K562 (cell line): ENCODE measurements at regions not wholly inside any gene's neighbourhood (a gene's known extent, or its start where the extent isn't known, plus 50 kb on each side); places are given as distances from the start of the nearest gene placed in this dataset.

Experiments used
- ASH1L ChIP-seq: fragments of 450-650 bp; IDR thresholded peaks from 2 replicates; pipeline ENCODE4 v1.6.1; 2018; ENCODE audit warnings: borderline replicate concordance, mild to moderate bottlenecking, low read depth; ENCODE audit not compliant: partially characterized antibody
- CBFA2T2 ChIP-seq: fragments of 450-650 bp; conservative IDR thresholded peaks from 2 replicates; pipeline ENCODE4 v1.6.1; 2017; ENCODE audit warnings: mild to moderate bottlenecking
- HDAC3 ChIP-seq: fragments of 450-650 bp; IDR thresholded peaks from 2 replicates; pipeline ENCODE4 v1.6.1; 2018; ENCODE audit warnings: borderline replicate concordance, mild to moderate bottlenecking, moderate library complexity; ENCODE audit not compliant: partially characterized antibody
- MECOM ChIP-seq: fragments of 250-450 bp; sonication (Bioruptor Pico); IDR thresholded peaks from 2 replicates; pipeline ENCODE4 v1.8.0; 2022; ENCODE audit warnings: inconsistent platforms
- MYNN ChIP-seq, 2 experiments: sonication (generic); formaldehyde crosslinking in 1 of 2; IDR thresholded peaks; 2 replicates each; pipeline versions ENCODE4 v1.5.0 to v1.6.1; 2016 to 2020; ENCODE audit warnings: antibody characterized with exemption in 1 of 2, missing genetic modification reagents in 1 of 2
- TBL1XR1 ChIP-seq, 2 experiments: IDR thresholded peaks; 2 replicates each; pipeline ENCODE4 v1.6.1; 2012; ENCODE audit warnings: improper control_type of control experiment in 2 of 2, low read length in 2 of 2, mild to moderate bottlenecking in 1 of 2
- TF ChIP-seq, protein P1 (sequence below): sonication (generic); formaldehyde crosslinking; IDR thresholded peaks from 2 replicates; pipeline ENCODE4 v1.8.1; 2023; ENCODE audit warnings: mild to moderate bottlenecking, missing genetic modification reagents
- TF ChIP-seq, protein P2 (sequence below): fragments of 450-650 bp; IDR thresholded peaks from one replicate; pipeline ENCODE4 v1.6.1; 2018; ENCODE audit warnings: mild to moderate bottlenecking, moderate library complexity; ENCODE audit not compliant: partially characterized antibody
- TF ChIP-seq, protein P3 (sequence below), 2 experiments: IDR thresholded peaks in 1 of 2; conservative IDR thresholded peaks in 1 of 2; 2 replicates each; pipeline ENCODE4 v1.6.1; 2016; ENCODE audit warnings: low read depth in 2 of 2, mild to moderate bottlenecking in 1 of 2, missing compliant biosample characterization in 1 of 2, missing genetic modification characterization in 1 of 2, moderate library complexity in 1 of 2

DNA sequence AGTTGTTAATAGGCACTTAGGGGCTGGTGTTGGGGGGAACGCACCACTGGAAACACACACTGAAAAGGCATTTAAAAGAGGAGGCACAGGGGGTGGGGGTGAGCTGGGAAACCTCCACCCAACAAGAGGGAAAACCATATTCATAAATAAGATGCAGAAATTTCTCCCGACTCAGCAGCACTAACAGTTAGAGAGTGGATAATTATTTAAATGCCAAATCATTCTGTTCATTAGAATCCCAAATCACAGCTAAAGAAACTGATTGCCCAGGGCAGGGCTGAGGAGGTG, 60.7 kb upstream of the FAM222A start (continued):
- TF ChIP-seq TBL1XR1 (IDR thresholded peaks at IDR 0.05; ENCODE audit: low read length in 2 of 2) (no peak), ASH1L (no peak), MYNN (IDR thresholded peaks at IDR 0.05) (no peak), MYNN (CRISPR knock-in tag; IDR thresholded peaks at IDR 0.05) (no peak), CBFA2T2 (no peak), MECOM (CRISPR knock-in tag) (no peak), HDAC3 (no peak)
- TF ChIP-seq, protein P1, sequence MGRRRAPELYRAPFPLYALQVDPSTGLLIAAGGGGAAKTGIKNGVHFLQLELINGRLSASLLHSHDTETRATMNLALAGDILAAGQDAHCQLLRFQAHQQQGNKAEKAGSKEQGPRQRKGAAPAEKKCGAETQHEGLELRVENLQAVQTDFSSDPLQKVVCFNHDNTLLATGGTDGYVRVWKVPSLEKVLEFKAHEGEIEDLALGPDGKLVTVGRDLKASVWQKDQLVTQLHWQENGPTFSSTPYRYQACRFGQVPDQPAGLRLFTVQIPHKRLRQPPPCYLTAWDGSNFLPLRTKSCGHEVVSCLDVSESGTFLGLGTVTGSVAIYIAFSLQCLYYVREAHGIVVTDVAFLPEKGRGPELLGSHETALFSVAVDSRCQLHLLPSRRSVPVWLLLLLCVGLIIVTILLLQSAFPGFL (CRISPR knock-in tag): no peak
- TF ChIP-seq, protein P2, sequence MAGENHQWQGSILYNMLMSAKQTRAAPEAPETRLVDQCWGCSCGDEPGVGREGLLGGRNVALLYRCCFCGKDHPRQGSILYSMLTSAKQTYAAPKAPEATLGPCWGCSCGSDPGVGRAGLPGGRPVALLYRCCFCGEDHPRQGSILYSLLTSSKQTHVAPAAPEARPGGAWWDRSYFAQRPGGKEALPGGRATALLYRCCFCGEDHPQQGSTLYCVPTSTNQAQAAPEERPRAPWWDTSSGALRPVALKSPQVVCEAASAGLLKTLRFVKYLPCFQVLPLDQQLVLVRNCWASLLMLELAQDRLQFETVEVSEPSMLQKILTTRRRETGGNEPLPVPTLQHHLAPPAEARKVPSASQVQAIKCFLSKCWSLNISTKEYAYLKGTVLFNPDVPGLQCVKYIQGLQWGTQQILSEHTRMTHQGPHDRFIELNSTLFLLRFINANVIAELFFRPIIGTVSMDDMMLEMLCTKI: no peak
- TF ChIP-seq, protein P3, sequence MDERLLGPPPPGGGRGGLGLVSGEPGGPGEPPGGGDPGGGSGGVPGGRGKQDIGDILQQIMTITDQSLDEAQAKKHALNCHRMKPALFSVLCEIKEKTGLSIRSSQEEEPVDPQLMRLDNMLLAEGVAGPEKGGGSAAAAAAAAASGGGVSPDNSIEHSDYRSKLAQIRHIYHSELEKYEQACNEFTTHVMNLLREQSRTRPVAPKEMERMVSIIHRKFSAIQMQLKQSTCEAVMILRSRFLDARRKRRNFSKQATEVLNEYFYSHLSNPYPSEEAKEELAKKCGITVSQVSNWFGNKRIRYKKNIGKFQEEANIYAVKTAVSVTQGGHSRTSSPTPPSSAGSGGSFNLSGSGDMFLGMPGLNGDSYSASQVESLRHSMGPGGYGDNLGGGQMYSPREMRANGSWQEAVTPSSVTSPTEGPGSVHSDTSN (CRISPR knock-in tag; IDR thresholded peaks at IDR 0.05; ENCODE audit: low read depth): no peak
- TF ChIP-seq, protein P3 (tag; conservative IDR thresholded peaks at IDR 0.05; ENCODE audit: low read depth): no peak
